BE2C (cell line): ENCODE measurements at regions not wholly inside any gene's neighbourhood (a gene's known extent, or its start where the extent isn't known, plus 50 kb on each side); places are given as distances from the start of the nearest gene placed in this dataset.

Experiments used
- DNase-seq: peaks from one replicate; pipeline ENCODE4 v3.0.0-alpha.2; 2020
- H3K27me3 ChIP-seq: fragments of 250-450 bp; sonication (Bioruptor Pico); 2 replicates; pipeline ENCODE4 v1.5.1; 2020; ENCODE audit warnings: mild to moderate bottlenecking
- H3K36me3 ChIP-seq: fragments of 250-450 bp; sonication (Bioruptor Pico); 2 replicates; pipeline ENCODE4 v1.5.1; 2020; ENCODE audit warnings: mild to moderate bottlenecking
- H3K4me1 ChIP-seq: fragments of 250-450 bp; sonication (Bioruptor Pico); 2 replicates; pipeline ENCODE4 v1.5.1; 2020
- H3K4me3 ChIP-seq: 2 replicates; pipeline ENCODE4 v1.5.1; 2011; ENCODE audit warnings: low read depth, low read length
- H3K9me3 ChIP-seq: fragments of 250-450 bp; sonication (Bioruptor Pico); 2 replicates; pipeline ENCODE4 v1.5.1; 2020
- CTCF ChIP-seq: IDR thresholded peaks from 2 replicates; pipeline ENCODE4 v1.5.1; 2012; ENCODE audit warnings: mild to moderate bottlenecking, low read depth, low read length

GRCh38 chr3:82424031-82424339, 662.5 kb upstream of the GBE1 start:
- H3K4me3 ChIP-seq: no peak overlapping the region
- no peaks in the 10 kb centered on the region for H3K4me1 ChIP-seq
- no peaks in the 10 kb centered on the region for H3K27me3 ChIP-seq
- no peak for TF ChIP-seq CTCF
- no peaks in the 10 kb centered on the region for H3K36me3 ChIP-seq
- no peak for DNase-seq
- H3K9me3 ChIP-seq: no peaks in the 10 kb centered on the region

DNA sequence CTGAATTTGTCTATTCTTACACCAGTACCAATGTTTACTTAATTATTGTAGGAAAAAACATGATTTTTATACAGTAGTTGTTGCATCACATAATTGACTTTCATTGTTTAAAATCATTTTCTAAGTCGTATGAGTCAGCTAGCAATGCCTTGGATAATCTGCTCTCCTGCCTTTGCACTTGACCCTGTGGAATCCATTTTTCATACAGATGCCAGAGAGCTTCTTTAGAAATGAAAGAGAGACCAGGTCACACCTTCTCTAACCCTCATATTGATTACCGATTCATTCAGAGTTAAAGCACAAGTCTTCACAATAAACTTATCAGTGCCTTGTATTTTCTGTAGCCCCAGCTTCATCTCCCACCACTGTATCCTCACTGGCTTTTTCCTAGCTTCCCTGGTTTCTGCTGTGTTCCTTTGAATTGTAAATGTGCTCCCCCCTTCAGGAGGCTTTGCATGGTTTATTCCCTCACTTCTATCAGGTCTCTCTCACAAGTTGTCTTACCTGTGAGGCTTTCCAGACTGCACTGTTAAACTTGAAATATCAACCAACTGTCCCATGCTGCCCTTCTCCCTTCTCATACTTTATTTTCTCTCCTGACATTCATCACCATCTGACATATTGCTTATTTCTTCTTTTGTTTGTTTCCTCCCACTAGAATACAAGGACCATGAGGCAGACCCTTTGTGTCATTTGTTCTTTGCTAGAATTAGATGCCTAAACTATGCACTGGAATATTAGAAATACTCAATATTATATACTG, 662.0 kb upstream of the GBE1 start:
- no peak for DNase-seq
- no peaks in the 10 kb centered on the region for H3K4me1 ChIP-seq
- no peak overlapping the region for H3K4me3 ChIP-seq
- TF ChIP-seq CTCF: no peak
- H3K36me3 ChIP-seq: no peaks in the 10 kb centered on the region
- no peaks in the 10 kb centered on the region for H3K9me3 ChIP-seq
- H3K27me3 ChIP-seq: no peaks in the 10 kb centered on the region

GRCh38 chr3:82416830-82417229, 655.4 kb upstream of the GBE1 start:
- no peaks in the 10 kb centered on the region for H3K27me3 ChIP-seq
- no peak overlapping the region for H3K4me3 ChIP-seq
- DNase-seq: no peak
- no peaks in the 10 kb centered on the region for H3K4me1 ChIP-seq
- no peaks in the 10 kb centered on the region for H3K9me3 ChIP-seq
- TF ChIP-seq CTCF: no peak
- H3K36me3 ChIP-seq: no peaks in the 10 kb centered on the region

DNA sequence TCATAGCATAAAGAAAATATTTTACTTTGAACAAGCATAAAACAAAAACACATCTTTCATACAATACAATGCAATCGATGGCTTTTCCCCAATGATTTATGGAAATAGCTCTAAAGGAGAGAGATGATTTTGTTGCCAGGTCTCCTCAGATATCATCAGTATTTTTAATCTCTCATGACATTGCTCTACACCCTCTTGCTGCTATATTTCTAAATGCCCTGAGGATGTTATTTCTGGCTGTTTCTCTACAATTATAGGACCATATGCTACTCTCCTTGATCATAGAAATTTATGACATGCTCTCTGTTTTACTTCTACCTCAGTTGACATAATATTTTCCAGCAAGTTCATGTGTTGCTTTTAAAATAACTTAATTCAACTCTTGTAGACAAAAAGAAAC, 654.9 kb upstream of the GBE1 start:
- Histone ChIP-seq H3K4me3 (no peak overlapping the region), H3K36me3 (no peaks in the 10 kb centered on the region), H3K9me3 (no peaks in the 10 kb centered on the region), H3K4me1 (no peaks in the 10 kb centered on the region), H3K27me3 (no peaks in the 10 kb centered on the region)
- DNase-seq: no peak
- no peak for TF ChIP-seq CTCF

DNA sequence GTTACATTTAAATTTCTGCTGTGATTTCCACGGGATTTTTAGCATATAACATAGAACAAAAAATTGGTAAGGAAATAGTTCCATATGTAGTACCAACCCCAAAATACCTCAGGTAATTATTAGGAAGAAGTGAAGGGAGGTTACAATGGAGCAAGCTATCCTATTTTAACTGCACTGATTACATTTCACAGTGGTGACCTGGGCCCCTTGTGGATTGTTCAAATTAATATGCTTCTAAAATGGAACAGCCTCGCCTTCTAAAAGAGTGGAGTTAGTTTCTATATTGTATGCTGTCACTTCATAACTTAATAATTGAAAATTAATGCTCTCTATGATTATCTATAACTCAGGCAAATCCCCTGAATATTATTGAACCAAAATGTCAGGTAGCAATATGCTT, 651.7 kb upstream of the GBE1 start:
- no peak for DNase-seq
- Histone ChIP-seq H3K9me3 (no peaks in the 10 kb centered on the region), H3K27me3 (no peaks in the 10 kb centered on the region), H3K36me3 (no peaks in the 10 kb centered on the region), H3K4me3 (no peak overlapping the region), H3K4me1 (no peaks in the 10 kb centered on the region)
- no peak for TF ChIP-seq CTCF

DNA sequence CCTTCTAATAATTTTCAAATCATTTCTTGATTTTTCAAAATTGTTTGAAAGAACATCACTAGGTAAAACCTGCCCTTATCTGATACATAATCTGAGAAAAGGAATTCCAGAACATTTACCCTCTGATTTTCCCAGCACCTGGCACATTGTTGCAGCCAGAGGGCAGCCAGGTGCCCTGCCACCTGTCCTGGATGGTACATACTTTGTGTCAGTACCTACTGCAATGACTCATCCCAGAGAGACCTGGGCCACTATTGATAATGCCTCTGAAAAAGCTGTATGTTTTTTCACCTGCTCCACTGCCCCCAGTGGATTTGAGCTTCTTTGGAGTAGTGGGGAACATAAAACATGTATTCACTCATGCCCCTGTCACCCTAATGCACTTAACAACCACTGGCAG, 648.9 kb upstream of the GBE1 start:
- H3K4me3 ChIP-seq: no peak overlapping the region
- no peaks in the 10 kb centered on the region for H3K4me1 ChIP-seq
- no peak for TF ChIP-seq CTCF
- no peaks in the 10 kb centered on the region for H3K36me3 ChIP-seq
- DNase-seq: no peak
- no peaks in the 10 kb centered on the region for H3K27me3 ChIP-seq
- H3K9me3 ChIP-seq: no peaks in the 10 kb centered on the region
